B cell (primary cell): ENCODE measurements at regions not wholly inside any gene's neighbourhood (a gene's known extent, or its start where the extent isn't known, plus 50 kb on each side); places are given as distances from the start of the nearest gene placed in this dataset.

Source experiments
- ATAC-seq: fragments of 200-7000 bp; cut with Tn5 transposase; one replicate; pipeline ENCODE4 v1.10.0; 2021; ENCODE audit warnings: low read depth, mild to moderate bottlenecking, moderate number of reproducible peaks, moderate library complexity
- CTCF ChIA-PET: fragments of 350-600 bp; sonication (Branson Sonifier 250); formaldehyde crosslinking; loops from one replicate; lab custom pipeline; 2021; ENCODE audit warnings: antibody characterized with exemption, inconsistent platforms; lab: Charles Lee
- POLR2A ChIA-PET: fragments of 350-600 bp; sonication (Branson Sonifier 250); formaldehyde crosslinking; loops from one replicate; lab custom pipeline; 2021; ENCODE audit warnings: antibody characterized with exemption; lab: Charles Lee
- DNase-seq: peaks from one replicate; pipeline ENCODE4 v3.0.0; 2013
- H2AFZ ChIP-seq: 2 replicates; pipeline ENCODE4 v1.6.1; 2012; ENCODE audit warnings: mild to moderate bottlenecking, low read depth, low read length; ENCODE audit not compliant: insufficient read depth, poor library complexity, severe bottlenecking
- H3K27ac ChIP-seq, 2 donors: 1 replicate in 1 of 2; 2 replicates in 1 of 2; pipeline ENCODE4 v1.5.1; 2012 to 2013; ENCODE audit warnings: low read length in 2 of 2, mild to moderate bottlenecking in 2 of 2, moderate library complexity in 1 of 2
- H3K27me3 ChIP-seq, 4 experiments: fragments of 200-600 bp in 1 of 4; sonication (generic) in 1 of 4; replicated peaks in 1 of 4; 1 replicate in 2 of 4; 2 replicates in 2 of 4; pipeline versions ENCODE4 v1.6.1 to v1.7.0; 2013 to 2016; ENCODE audit warnings: low read length in 3 of 4, mild to moderate bottlenecking in 2 of 4, mixed read lengths in 1 of 4, moderate library complexity in 1 of 4; ENCODE audit not compliant: insufficient read depth in 4 of 4, control insufficient read depth in 3 of 4; ENCODE audit errors: control extremely low read depth in 1 of 4
- H3K36me3 ChIP-seq, 2 experiments: replicated peaks in 1 of 2; 1 replicate in 1 of 2; 2 replicates in 1 of 2; pipeline versions ENCODE4 v1.6.1 to v1.7.1; 2013; ENCODE audit warnings: low read length in 1 of 2; ENCODE audit not compliant: insufficient read depth in 2 of 2, control insufficient read depth in 1 of 2; ENCODE audit errors: control extremely low read depth in 1 of 2, extremely low read depth in 1 of 2
- H3K4me1 ChIP-seq, 2 donors: fragments of 200-600 bp in 1 of 2; sonication (generic) in 1 of 2; 1 replicate in 1 of 2; 2 replicates in 1 of 2; pipeline versions ENCODE4 v1.5.1 to v1.6.1; 2013 to 2017; ENCODE audit warnings: low read length in 2 of 2; ENCODE audit not compliant: control insufficient read depth in 2 of 2, insufficient read depth in 2 of 2
- H3K4me2 ChIP-seq: replicated peaks from 2 replicates; pipeline ENCODE3; 2012; ENCODE audit warnings: mild to moderate bottlenecking, low read depth, low read length; ENCODE audit not compliant: poor library complexity, severe bottlenecking
- H3K4me3 ChIP-seq, 5 experiments: fragments of 200-600 bp in 1 of 5; sonication (generic) in 1 of 5; 1 replicate in 3 of 5; 2 replicates in 2 of 5; pipeline versions ENCODE4 v1.5.1 to v1.7.0; 2011 to 2016; ENCODE audit warnings: low read length in 4 of 5, mild to moderate bottlenecking in 4 of 5, low read depth in 2 of 5, control low read depth in 1 of 5, moderate library complexity in 1 of 5; ENCODE audit not compliant: insufficient read depth in 1 of 5; ENCODE audit errors: control extremely low read depth in 1 of 5, extremely low read depth in 1 of 5
- H3K79me2 ChIP-seq: fragments of 200-600 bp; sonication (generic); one replicate; pipeline ENCODE4 v1.6.0; 2016; ENCODE audit warnings: low read length; ENCODE audit not compliant: control insufficient read depth, insufficient read depth
- H3K9ac ChIP-seq: fragments of 200-600 bp; sonication (generic); 2 replicates; pipeline ENCODE4 v1.6.1; 2017; ENCODE audit warnings: mild to moderate bottlenecking, low read length, moderate library complexity
- H3K9me3 ChIP-seq, 3 donors: one replicate each; pipeline versions ENCODE4 v1.6.1 to v1.7.1; 2013; ENCODE audit warnings: low read length in 2 of 3; ENCODE audit not compliant: control insufficient read depth in 2 of 3, insufficient read depth in 1 of 3; ENCODE audit errors: control extremely low read depth in 1 of 3
- H4K20me1 ChIP-seq: 2 replicates; pipeline ENCODE4 v1.6.0; 2012; ENCODE audit warnings: mild to moderate bottlenecking, low read length; ENCODE audit not compliant: insufficient read depth, control insufficient read depth, poor library complexity, severe bottlenecking
- H3K27ac Mint-ChIP-seq: one replicate; pipeline ENCODE4 v1.8.0; 2021; ENCODE audit warnings: mixed read lengths
- H3K27me3 Mint-ChIP-seq: one replicate; pipeline ENCODE4 v1.8.0; 2021; ENCODE audit warnings: mixed read lengths
- H3K4me1 Mint-ChIP-seq: one replicate; pipeline ENCODE4 v1.8.0; 2021; ENCODE audit warnings: mixed read lengths
- H3K4me3 Mint-ChIP-seq: one replicate; pipeline ENCODE4 v1.8.0; 2021; ENCODE audit warnings: mixed read lengths
- H3K9me3 Mint-ChIP-seq: one replicate; pipeline ENCODE4 v1.8.0; 2022; ENCODE audit warnings: mixed read lengths; ENCODE audit not compliant: insufficient read depth
- CTCF ChIP-seq: fragments of 200-600 bp; IDR thresholded peaks from one replicate; pipeline ENCODE4 v1.8.0; 2022; ENCODE audit warnings: antibody characterized with exemption, mild to moderate bottlenecking
- EZH2 ChIP-seq: IDR thresholded peaks from 2 replicates; pipeline ENCODE4 v1.6.1; 2012; ENCODE audit warnings: borderline replicate concordance, low read depth, mild to moderate bottlenecking, moderate library complexity, low read length; ENCODE audit not compliant: insufficient read depth, poor library complexity, severe bottlenecking
- WGBS: methylation state at CpG from one replicate; pipeline ENCODE4 v1.1.5; 2013; ENCODE audit warnings: missing lambda C conversion rate; ENCODE audit not compliant: insufficient coverage; 5-methylcytosine and 5-hydroxymethylcytosine counted together
- intact Hi-C: fragments of 100-400 bp; cut with micrococcal nuclease; formaldehyde crosslinking; loops from one replicate; pipeline ENCODE4 v1.10.0; 2022

DNA sequence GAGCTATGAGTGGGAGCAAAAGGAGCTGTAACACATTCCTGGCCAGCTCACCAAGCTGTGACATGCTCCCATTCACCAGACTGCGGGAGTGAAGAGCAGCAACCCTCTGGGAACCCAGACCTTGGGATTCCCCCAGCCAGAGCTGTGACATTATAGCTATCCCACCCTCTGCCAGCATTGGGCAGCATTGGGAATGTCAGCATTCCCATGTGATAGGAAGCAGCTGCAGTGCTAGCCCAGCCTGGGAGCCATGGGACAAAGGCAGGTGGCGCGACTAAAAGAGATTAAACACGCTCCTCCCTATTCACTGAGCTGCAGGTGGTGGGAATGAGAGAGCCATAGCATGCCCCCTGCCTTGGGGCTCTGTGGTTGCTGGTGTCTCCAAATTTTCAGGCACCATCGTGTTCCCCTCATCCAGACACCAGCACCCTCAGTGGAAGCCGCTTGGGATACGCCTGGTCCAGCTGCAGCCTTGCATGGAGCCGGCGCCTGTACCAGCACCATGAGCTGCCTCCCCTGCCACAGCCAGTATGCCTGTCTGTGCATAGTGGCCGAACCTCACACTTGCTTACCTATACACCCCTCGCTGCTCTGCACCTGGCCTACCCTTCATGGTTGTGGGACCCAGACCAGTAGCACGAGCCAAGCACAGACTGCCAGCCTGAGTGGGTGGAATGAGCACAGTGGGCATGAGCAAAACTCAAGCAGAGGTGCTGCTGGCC, 695.6 kb upstream of the GCFC2 start:
- no peaks in the 10 kb centered on the region for H3K9me3 Mint-ChIP-seq
- ChIA-PET CTCF (no interaction called here), POLR2A (no interaction called here)
- WGBS, result 90% methylated on average over 12 of the region's 12 CpGs
- Histone ChIP-seq H2AFZ (no peak overlapping the region), H3K9ac (no peak overlapping the region), H3K4me1 (no peaks in the 10 kb centered on the region), H4K20me1 (no peaks in the 10 kb centered on the region), H3K27me3 (no peaks in the 10 kb centered on the region), H3K4me3 (no peak overlapping the region), H3K36me3 (no peaks in the 10 kb centered on the region), H3K9me3 (peaks cover 0 to 17% (median 3%) of the 10 kb centered on the region in 3 donors), H3K27ac (no peak overlapping the region), H3K4me2 (no peak overlapping the region), H3K79me2 (no peaks in the 10 kb centered on the region)
- no peak overlapping the region for H3K4me3 Mint-ChIP-seq
- H3K27me3 Mint-ChIP-seq, result no peaks in the 10 kb centered on the region
- H3K4me1 Mint-ChIP-seq, result no peaks in the 10 kb centered on the region
- ATAC-seq (no peak), DNase-seq (no peak)
- no peak overlapping the region for H3K27ac Mint-ChIP-seq
- TF ChIP-seq EZH2 (no peak), CTCF (no peak)
- intact Hi-C loops, result no loop called here

DNA sequence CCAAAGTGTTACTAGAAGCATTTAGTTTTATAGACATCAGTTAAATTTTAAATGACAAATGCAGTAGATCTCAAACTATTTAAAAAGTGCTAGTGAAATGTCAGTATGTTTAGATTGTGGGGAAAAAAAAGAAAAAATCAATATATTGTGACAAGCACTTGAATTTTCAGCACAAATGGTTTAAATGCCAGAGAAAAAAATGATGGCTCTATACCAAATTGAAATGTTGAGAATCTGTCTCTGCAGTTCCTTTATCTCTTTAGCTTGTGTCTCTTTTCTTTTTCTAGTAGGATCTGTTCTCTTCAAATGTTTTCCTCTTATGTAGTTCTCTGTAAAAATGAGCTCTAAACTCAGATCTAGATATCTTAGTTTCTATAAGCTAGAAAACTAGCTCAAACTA, 682.6 kb upstream of the GCFC2 start:
- no peak for DNase-seq
- intact Hi-C loops, result no loop called here
- TF ChIP-seq EZH2 (no peak), CTCF (no peak)
- H3K9ac ChIP-seq, result no peak overlapping the region
- ChIA-PET POLR2A (no interaction called here), CTCF (no interaction called here)
- no peak overlapping the region for H3K27ac Mint-ChIP-seq
- H3K4me1 ChIP-seq, result no peaks in the 10 kb centered on the region
- no peak overlapping the region for H3K27ac ChIP-seq
- H3K9me3 Mint-ChIP-seq, result no peaks in the 10 kb centered on the region
- H3K36me3 ChIP-seq, result no peaks in the 10 kb centered on the region
- H4K20me1 ChIP-seq, result no peaks in the 10 kb centered on the region
- H3K9me3 ChIP-seq, result no peaks in the 10 kb centered on the region
- no peak for ATAC-seq
- H2AFZ ChIP-seq, result no peak overlapping the region
- H3K27me3 ChIP-seq, result no peaks in the 10 kb centered on the region
- no peaks in the 10 kb centered on the region for H3K4me1 Mint-ChIP-seq
- H3K4me3 Mint-ChIP-seq, result no peak overlapping the region
- no peak overlapping the region for H3K4me2 ChIP-seq
- no peaks in the 10 kb centered on the region for H3K79me2 ChIP-seq
- H3K4me3 ChIP-seq, result no peak overlapping the region
- no peaks in the 10 kb centered on the region for H3K27me3 Mint-ChIP-seq
